ENCODE measurements at regions not wholly inside any gene's neighbourhood (a gene's known extent, or its start where the extent isn't known, plus 50 kb on each side); places are given as distances from the start of the nearest gene placed in this dataset.

DNA sequence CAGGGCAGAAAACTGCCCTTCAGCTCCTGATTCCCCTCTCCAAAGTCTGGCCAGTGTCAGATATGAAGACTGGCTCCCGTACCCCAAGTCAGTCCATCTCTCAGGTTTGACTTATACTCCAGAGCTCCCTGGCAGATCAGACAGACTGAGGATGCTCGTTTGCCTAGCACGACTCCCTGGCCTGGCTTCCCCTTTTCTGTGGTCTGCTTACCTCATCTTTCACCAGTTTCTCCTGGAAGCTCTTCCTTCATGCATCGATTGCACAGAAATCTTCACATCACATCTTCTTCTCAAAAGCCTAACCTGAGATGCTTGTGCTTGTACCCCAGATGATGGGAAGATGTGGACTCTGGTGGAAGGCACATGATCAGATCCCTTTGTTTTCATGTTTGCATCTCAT, 387.9 kb upstream of the POU3F3 start:
- in situ Hi-C loops (cut with HindIII; ENCODE audit: low pct_ligation_motif_present, low sequenced_read_pairs): no loop called here
- H3K4me3 ChIP-seq (ENCODE audit: low read depth, low read length): no peak overlapping the region
- no peaks in the 10 kb centered on the region for H3K36me3 ChIP-seq (replicated peaks)
- TF ChIP-seq, protein P1, sequence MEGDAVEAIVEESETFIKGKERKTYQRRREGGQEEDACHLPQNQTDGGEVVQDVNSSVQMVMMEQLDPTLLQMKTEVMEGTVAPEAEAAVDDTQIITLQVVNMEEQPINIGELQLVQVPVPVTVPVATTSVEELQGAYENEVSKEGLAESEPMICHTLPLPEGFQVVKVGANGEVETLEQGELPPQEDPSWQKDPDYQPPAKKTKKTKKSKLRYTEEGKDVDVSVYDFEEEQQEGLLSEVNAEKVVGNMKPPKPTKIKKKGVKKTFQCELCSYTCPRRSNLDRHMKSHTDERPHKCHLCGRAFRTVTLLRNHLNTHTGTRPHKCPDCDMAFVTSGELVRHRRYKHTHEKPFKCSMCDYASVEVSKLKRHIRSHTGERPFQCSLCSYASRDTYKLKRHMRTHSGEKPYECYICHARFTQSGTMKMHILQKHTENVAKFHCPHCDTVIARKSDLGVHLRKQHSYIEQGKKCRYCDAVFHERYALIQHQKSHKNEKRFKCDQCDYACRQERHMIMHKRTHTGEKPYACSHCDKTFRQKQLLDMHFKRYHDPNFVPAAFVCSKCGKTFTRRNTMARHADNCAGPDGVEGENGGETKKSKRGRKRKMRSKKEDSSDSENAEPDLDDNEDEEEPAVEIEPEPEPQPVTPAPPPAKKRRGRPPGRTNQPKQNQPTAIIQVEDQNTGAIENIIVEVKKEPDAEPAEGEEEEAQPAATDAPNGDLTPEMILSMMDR (IDR thresholded peaks at IDR 0.05; ENCODE audit: low read depth, low read length, missing control alignments): no peak
- no peak overlapping the region for H3K27ac ChIP-seq
- no peak for DNase-seq
- H3K27me3 ChIP-seq (replicated peaks): no peaks in the 10 kb centered on the region

DNA sequence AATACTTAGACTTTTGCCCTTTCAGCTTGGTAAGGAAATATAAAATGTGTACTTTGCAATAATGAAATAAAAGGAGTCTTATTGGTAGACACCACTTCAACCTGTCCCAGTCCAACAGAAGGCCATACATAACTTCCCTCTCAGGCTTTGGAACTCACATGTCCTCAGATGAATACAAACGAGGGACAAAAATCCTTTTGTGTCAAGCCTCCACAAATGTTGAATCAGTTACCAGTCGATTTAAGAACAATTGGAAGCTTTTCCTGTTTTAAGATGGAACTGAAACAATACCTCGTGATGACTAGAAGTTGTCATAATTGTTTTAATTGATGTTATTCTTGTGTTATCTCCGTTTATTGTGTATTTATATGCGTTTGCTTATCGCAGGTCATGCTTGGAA, 385.1 kb upstream of the POU3F3 start:
- TF ChIP-seq, protein P1 (IDR thresholded peaks at IDR 0.05; ENCODE audit: low read depth, low read length, missing control alignments): no peak
- Histone ChIP-seq H3K27ac (no peak overlapping the region), H3K4me3 (ENCODE audit: low read depth, low read length) (no peak overlapping the region), H3K27me3 (replicated peaks) (no peaks in the 10 kb centered on the region), H3K36me3 (replicated peaks) (no peaks in the 10 kb centered on the region)
- in situ Hi-C loops (cut with HindIII; ENCODE audit: low pct_ligation_motif_present, low sequenced_read_pairs): no loop called here
- no peak for DNase-seq

DNA sequence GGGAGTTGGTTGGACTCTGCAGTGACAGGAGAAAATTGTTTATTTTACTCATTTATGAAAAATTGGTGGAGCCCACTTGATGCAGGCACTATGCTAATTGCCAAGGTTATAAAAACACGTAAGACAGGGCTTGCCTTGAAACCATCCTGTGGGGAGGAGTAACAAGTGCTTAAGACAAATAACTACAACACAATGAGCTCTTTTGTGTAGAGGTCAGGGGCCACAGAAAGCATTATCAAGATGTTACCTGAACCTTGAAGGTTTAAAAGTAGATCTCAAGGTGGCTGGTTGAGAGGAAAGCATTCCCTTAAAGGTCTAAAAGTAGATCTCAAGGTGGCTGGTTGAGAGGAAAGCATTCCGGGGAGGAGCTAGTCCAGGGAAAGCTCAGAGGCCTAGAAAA, 381.8 kb upstream of the POU3F3 start:
- in situ Hi-C loops (cut with HindIII; ENCODE audit: low pct_ligation_motif_present, low sequenced_read_pairs): no loop called here
- Histone ChIP-seq H3K36me3 (replicated peaks) (no peaks in the 10 kb centered on the region), H3K27ac (no peak overlapping the region), H3K4me3 (ENCODE audit: low read depth, low read length) (no peak overlapping the region), H3K27me3 (replicated peaks) (no peaks in the 10 kb centered on the region)
- TF ChIP-seq, protein P1 (IDR thresholded peaks at IDR 0.05; ENCODE audit: low read depth, low read length, missing control alignments): no peak
- DNase-seq: no peak

DNA sequence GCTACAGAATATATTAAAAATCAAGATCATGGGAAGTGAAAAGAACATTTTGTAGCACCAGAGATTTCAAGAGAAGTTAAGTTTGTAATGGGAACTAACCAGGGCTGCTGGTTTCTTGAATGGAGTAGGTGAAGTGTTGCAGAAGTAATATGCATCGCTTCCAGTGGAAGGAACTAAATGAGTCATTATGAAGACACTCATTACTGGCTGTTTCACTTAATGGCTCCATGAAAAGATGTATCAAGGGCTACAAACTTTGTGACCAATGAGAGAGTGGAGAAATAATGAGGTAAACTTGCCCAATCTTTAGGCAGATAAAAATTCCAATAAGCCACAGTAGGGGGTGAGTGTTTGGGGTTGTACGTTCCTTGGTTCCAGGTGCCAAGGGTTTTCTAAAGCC, 380.4 kb upstream of the POU3F3 start:
- no peak for DNase-seq
- in situ Hi-C loops (cut with HindIII; ENCODE audit: low pct_ligation_motif_present, low sequenced_read_pairs): no loop called here
- TF ChIP-seq, protein P1 (IDR thresholded peaks at IDR 0.05; ENCODE audit: low read depth, low read length, missing control alignments): no peak
- Histone ChIP-seq H3K36me3 (replicated peaks) (no peaks in the 10 kb centered on the region), H3K27me3 (replicated peaks) (no peaks in the 10 kb centered on the region), H3K4me3 (ENCODE audit: low read depth, low read length) (no peak overlapping the region), H3K27ac (no peak overlapping the region)

DNA sequence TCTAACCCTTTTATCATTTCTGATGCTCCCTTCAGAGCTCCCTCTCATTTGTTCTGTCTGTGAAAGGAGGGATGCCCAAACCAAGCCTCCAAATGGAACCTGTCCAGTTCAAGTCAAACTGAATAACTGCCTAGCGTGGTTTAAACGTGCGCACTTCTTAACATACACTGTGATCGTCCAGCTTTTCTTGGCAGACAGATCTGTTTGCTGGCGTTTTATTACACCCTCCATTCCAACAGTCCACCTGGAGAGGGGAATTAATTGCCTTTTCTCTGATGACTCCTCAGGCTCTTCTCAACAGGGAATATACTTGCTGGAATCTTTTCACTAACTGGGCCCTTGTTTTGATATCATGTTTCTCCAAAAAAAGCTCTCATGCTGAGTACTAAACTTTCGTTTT, 379.2 kb upstream of the POU3F3 start:
- Histone ChIP-seq H3K36me3 (replicated peaks) (no peaks in the 10 kb centered on the region), H3K4me3 (ENCODE audit: low read depth, low read length) (no peak overlapping the region), H3K27me3 (replicated peaks) (no peaks in the 10 kb centered on the region), H3K27ac (no peak overlapping the region)
- in situ Hi-C loops (cut with HindIII; ENCODE audit: low pct_ligation_motif_present, low sequenced_read_pairs): no loop called here
- DNase-seq: no peak
- TF ChIP-seq, protein P1 (IDR thresholded peaks at IDR 0.05; ENCODE audit: low read depth, low read length, missing control alignments): no peak

DNA sequence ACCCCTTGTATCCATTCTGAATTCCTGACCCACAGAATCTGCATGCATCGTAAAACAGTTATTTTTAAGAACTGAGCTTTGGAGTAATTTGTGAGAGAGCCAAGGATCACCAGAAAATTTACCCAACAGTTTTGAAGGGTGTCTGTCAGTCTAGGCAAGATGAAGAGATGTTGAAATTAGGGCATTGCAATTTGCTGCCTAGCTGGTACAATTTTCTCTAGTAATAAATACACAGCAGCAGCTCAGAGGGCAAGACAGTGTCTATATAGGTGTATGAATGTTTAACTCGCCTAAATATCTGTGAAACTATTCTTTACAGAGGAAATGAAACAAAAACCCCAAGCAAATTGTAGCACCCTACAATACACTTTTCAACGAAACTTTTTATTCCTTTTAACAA, 377.8 kb upstream of the POU3F3 start:
- in situ Hi-C loops (cut with HindIII; ENCODE audit: low pct_ligation_motif_present, low sequenced_read_pairs): no loop called here
- TF ChIP-seq, protein P1 (IDR thresholded peaks at IDR 0.05; ENCODE audit: low read depth, low read length, missing control alignments): no peak
- DNase-seq: no peak
- H3K4me3 ChIP-seq (ENCODE audit: low read depth, low read length): no peak overlapping the region
- no peaks in the 10 kb centered on the region for H3K27me3 ChIP-seq (replicated peaks)
- no peaks in the 10 kb centered on the region for H3K36me3 ChIP-seq (replicated peaks)
- no peak overlapping the region for H3K27ac ChIP-seq
